OCI-LY1 (cell line): ENCODE measurements at regions not wholly inside any gene's neighbourhood (a gene's known extent, or its start where the extent isn't known, plus 50 kb on each side); places are given as distances from the start of the nearest gene placed in this dataset.

ENCODE experiments used
- H2AFZ ChIP-seq: fragments of 200-600 bp; sonication (generic), shearing (Covaris generic); 2 replicates; pipeline ENCODE4 v1.6.0; 2014; ENCODE audit warnings: antibody characterized with exemption, mild to moderate bottlenecking, low read length
- H3F3A ChIP-seq: fragments of 200-600 bp; sonication (generic), shearing (Covaris generic); 2 replicates; pipeline ENCODE4 v1.6.0; 2014; ENCODE audit warnings: mild to moderate bottlenecking, antibody characterized with exemption, low read length, moderate library complexity; ENCODE audit not compliant: insufficient read depth
- H3K27ac ChIP-seq: fragments of 200-600 bp; sonication (generic); 2 replicates; pipeline ENCODE4 v1.5.1; 2014; ENCODE audit warnings: low read length, mixed run types, mild to moderate bottlenecking, low read depth; ENCODE audit not compliant: poor library complexity, severe bottlenecking
- H3K27me3 ChIP-seq: fragments of 200-600 bp; sonication (generic); 2 replicates; pipeline ENCODE4 v1.6.0; 2014; ENCODE audit warnings: antibody characterized with exemption, mild to moderate bottlenecking, low read length, moderate library complexity; ENCODE audit not compliant: insufficient read depth
- H3K36me3 ChIP-seq: fragments of 200-600 bp; sonication (generic); 2 replicates; pipeline ENCODE4 v1.6.1; 2014; ENCODE audit warnings: mild to moderate bottlenecking, antibody characterized with exemption, low read length, moderate library complexity, mixed read lengths; ENCODE audit not compliant: insufficient read depth
- H3K4me1 ChIP-seq: fragments of 200-600 bp; sonication (generic); 2 replicates; pipeline ENCODE4 v1.5.1; 2014; ENCODE audit warnings: mild to moderate bottlenecking, low read length, moderate library complexity; ENCODE audit not compliant: insufficient read depth, severe bottlenecking
- H3K4me2 ChIP-seq: fragments of 200-600 bp; sonication (generic), shearing (Covaris generic); 2 replicates; pipeline ENCODE4 v1.6.1; 2014; ENCODE audit warnings: low read length
- H3K4me3 ChIP-seq: fragments of 200-600 bp; sonication (generic); 2 replicates; pipeline ENCODE4 v1.5.1; 2014; ENCODE audit warnings: low read length, low read depth, mild to moderate bottlenecking, mixed read lengths; ENCODE audit not compliant: poor library complexity, severe bottlenecking
- H3K79me2 ChIP-seq: fragments of 200-600 bp; shearing (Covaris generic); 2 replicates; pipeline ENCODE4 v1.6.1; 2016; ENCODE audit warnings: mixed run types, low read length, mixed read lengths; ENCODE audit not compliant: insufficient read depth
- H3K9ac ChIP-seq: fragments of 200-600 bp; sonication (generic), shearing (Covaris generic); 2 replicates; pipeline ENCODE4 v1.6.1; 2014; ENCODE audit warnings: mild to moderate bottlenecking, low read length, mixed read lengths
- H3K9me2 ChIP-seq: fragments of 200-600 bp; sonication (generic), shearing (Covaris generic); 2 replicates; pipeline ENCODE4 v1.6.1; 2014; ENCODE audit warnings: low read depth, mild to moderate bottlenecking, low read length, mixed read lengths
- H3K9me3 ChIP-seq: fragments of 200-600 bp; shearing (Covaris generic); 2 replicates; pipeline ENCODE4 v1.6.1; 2014; ENCODE audit warnings: low read length, mixed read lengths
- H4K20me1 ChIP-seq: fragments of 200-600 bp; sonication (generic), shearing (Covaris generic); 2 replicates; pipeline ENCODE4 v1.6.0; 2016; ENCODE audit warnings: mild to moderate bottlenecking, low read length; ENCODE audit not compliant: insufficient read depth
- EZH2 ChIP-seq: fragments of 200-600 bp; sonication (generic), shearing (Covaris generic); IDR thresholded peaks from 2 replicates; pipeline ENCODE4 v1.8.0; 2017; ENCODE audit warnings: borderline replicate concordance, mixed run types, mild to moderate bottlenecking, antibody characterized with exemption, low read length, moderate library complexity, mixed read lengths
- TF ChIP-seq, protein P1 (sequence below): fragments of 200-600 bp; sonication (generic), shearing (Covaris generic); IDR thresholded peaks from 2 replicates; pipeline ENCODE4 v1.5.1; 2017; ENCODE audit warnings: mild to moderate bottlenecking, antibody characterized with exemption, low read length, moderate library complexity, mixed read lengths

DNA sequence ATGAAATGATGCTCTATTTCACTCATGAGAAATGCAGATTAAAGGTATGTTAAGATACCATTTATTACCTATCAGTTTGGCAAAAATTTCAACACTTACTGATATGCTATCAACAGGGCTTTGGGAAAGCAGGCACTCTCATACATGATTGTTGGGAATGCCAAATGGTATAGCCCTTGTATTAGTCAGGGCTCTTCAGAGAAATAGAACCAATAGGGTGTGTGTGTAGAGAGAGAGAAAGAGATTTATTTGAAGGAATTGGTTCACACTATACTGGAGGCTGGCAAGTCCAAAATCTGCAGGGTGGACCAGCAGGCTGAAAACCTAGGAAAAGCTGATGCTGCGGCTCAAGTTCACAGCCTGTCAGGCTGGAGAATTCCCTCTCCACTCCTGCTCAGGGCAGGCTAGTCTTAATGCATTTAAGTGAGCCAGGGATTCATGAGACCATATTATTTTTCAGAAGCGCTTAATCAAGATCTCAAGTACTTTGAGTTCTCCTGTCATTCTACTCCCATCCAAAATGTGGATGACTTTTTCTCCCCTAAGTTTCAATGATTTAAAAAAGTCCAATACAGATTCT is 72.4 kb downstream of the NHLRC3 start:
- no peaks in the 10 kb centered on the region for H3K79me2 ChIP-seq
- no peak overlapping the region for H3K9ac ChIP-seq
- no peaks in the 10 kb centered on the region for H3K9me2 ChIP-seq
- H3K4me2 ChIP-seq: no peak overlapping the region
- H3K36me3 ChIP-seq: no peaks in the 10 kb centered on the region
- no peaks in the 10 kb centered on the region for H3K4me1 ChIP-seq
- no peaks in the 10 kb centered on the region for H3K27me3 ChIP-seq
- H3K27ac ChIP-seq: no peak overlapping the region
- no peaks in the 10 kb centered on the region for H3K9me3 ChIP-seq
- TF ChIP-seq, protein P1, sequence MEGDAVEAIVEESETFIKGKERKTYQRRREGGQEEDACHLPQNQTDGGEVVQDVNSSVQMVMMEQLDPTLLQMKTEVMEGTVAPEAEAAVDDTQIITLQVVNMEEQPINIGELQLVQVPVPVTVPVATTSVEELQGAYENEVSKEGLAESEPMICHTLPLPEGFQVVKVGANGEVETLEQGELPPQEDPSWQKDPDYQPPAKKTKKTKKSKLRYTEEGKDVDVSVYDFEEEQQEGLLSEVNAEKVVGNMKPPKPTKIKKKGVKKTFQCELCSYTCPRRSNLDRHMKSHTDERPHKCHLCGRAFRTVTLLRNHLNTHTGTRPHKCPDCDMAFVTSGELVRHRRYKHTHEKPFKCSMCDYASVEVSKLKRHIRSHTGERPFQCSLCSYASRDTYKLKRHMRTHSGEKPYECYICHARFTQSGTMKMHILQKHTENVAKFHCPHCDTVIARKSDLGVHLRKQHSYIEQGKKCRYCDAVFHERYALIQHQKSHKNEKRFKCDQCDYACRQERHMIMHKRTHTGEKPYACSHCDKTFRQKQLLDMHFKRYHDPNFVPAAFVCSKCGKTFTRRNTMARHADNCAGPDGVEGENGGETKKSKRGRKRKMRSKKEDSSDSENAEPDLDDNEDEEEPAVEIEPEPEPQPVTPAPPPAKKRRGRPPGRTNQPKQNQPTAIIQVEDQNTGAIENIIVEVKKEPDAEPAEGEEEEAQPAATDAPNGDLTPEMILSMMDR: no peak
- TF ChIP-seq EZH2: no peak
- H2AFZ ChIP-seq: no peak overlapping the region
- H4K20me1 ChIP-seq: no peaks in the 10 kb centered on the region
- H3F3A ChIP-seq: no peaks in the 10 kb centered on the region
- no peak overlapping the region for H3K4me3 ChIP-seq

GRCh38 chr13:39111145-39111544 is 72.9 kb downstream of the NHLRC3 start:
- no peak overlapping the region for H3K4me2 ChIP-seq
- H3K79me2 ChIP-seq: no peaks in the 10 kb centered on the region
- TF ChIP-seq EZH2: no peak
- TF ChIP-seq, protein P1: no peak
- no peak overlapping the region for H2AFZ ChIP-seq
- H3K27me3 ChIP-seq: no peaks in the 10 kb centered on the region
- H3K9me3 ChIP-seq: no peaks in the 10 kb centered on the region
- no peaks in the 10 kb centered on the region for H3K9me2 ChIP-seq
- H3K4me1 ChIP-seq: no peaks in the 10 kb centered on the region
- no peak overlapping the region for H3K4me3 ChIP-seq
- no peaks in the 10 kb centered on the region for H3K36me3 ChIP-seq
- H3K9ac ChIP-seq: no peak overlapping the region
- H3K27ac ChIP-seq: no peak overlapping the region
- no peaks in the 10 kb centered on the region for H3F3A ChIP-seq
- H4K20me1 ChIP-seq: no peaks in the 10 kb centered on the region

GRCh38 chr13:39119422-39119821 is 81.2 kb downstream of the NHLRC3 start:
- no peaks in the 10 kb centered on the region for H3K4me1 ChIP-seq
- H4K20me1 ChIP-seq: no peaks in the 10 kb centered on the region
- no peaks in the 10 kb centered on the region for H3K79me2 ChIP-seq
- H3K36me3 ChIP-seq: no peaks in the 10 kb centered on the region
- H3K27ac ChIP-seq: no peak overlapping the region
- TF ChIP-seq, protein P1: no peak
- no peak for TF ChIP-seq EZH2
- H3F3A ChIP-seq: no peaks in the 10 kb centered on the region
- no peak overlapping the region for H2AFZ ChIP-seq
- no peak overlapping the region for H3K4me2 ChIP-seq
- H3K4me3 ChIP-seq: no peak overlapping the region
- no peaks in the 10 kb centered on the region for H3K27me3 ChIP-seq
- no peaks in the 10 kb centered on the region for H3K9me2 ChIP-seq
- H3K9me3 ChIP-seq: no peaks in the 10 kb centered on the region
- H3K9ac ChIP-seq: no peak overlapping the region
